ENCODE measurements at regions not wholly inside any gene's neighbourhood (a gene's known extent, or its start where the extent isn't known, plus 50 kb on each side); places are given as distances from the start of the nearest gene placed in this dataset.

GRCh38 chrX:7641141-7641540 lies 201.8 kb upstream of the VCX start:
- TF ChIP-seq CTCF (IDR thresholded peaks at IDR 0.05; ENCODE audit: insufficient read depth, low read length, poor library complexity, severe bottlenecking) (no peak), EZH2phosphoT487 (conservative IDR thresholded peaks at IDR 0.05; ENCODE audit: low read length) (no peak)

Data from SU-DHL-6 (cell line).